K562 (cell line): ENCODE measurements at regions not wholly inside any gene's neighbourhood (a gene's known extent, or its start where the extent isn't known, plus 50 kb on each side); places are given as distances from the start of the nearest gene placed in this dataset.

Source experiments
- ATAC-seq: fragments of 200-7000 bp; cut with Tn5 transposase; 3 replicates; pipeline ENCODE4 v1.9.1; 2020; ENCODE audit warnings: moderate library complexity
- BruUV-seq: library from RNA; stranded (reverse); fragments of 400-500 nt; replicated peaks from 2 replicates; lab custom pipeline; 2021; lab: Mats Ljungman, UMichigan
- CTCF ChIA-PET: fragments of 300-600 bp; formaldehyde crosslinking; extraction: SDS; loops from one replicate; lab custom pipeline; 2021; ENCODE audit warnings: low intra/inter-chr PET ratio; lab: Yijun Ruan, JAX
- POLR2A ChIA-PET: fragments of 300-600, 350-650 bp; sonication (Branson Sonifier 250); formaldehyde crosslinking; extraction: SDS; loops from one replicate; lab custom pipeline; 2021; ENCODE audit warnings: antibody characterized with exemption, inconsistent platforms; lab: Yijun Ruan, JAX
- DNase-seq, 4 experiments: peaks; one replicate each; pipeline versions ENCODE4 v3.0.0 to v3.0.0-alpha.2; 2011 to 2018; ENCODE audit warnings: low spot score in 3 of 4, mixed read lengths in 3 of 4; ENCODE audit errors: extremely low read depth in 1 of 4
- FAIRE-seq: peaks from 2 replicates; lab custom pipeline; 2011; peaks lifted over from hg19 to GRCh38; lab: Jason Lieb, UNC
- H2AFZ ChIP-seq: 2 replicates; pipeline ENCODE4 v1.6.0; 2011; ENCODE audit warnings: low read depth, low read length, control low read depth, inconsistent platforms
- H3K27ac ChIP-seq: fragments of 200-600 bp; 3 replicates; pipeline ENCODE4 v1.8.0; 2011; ENCODE audit warnings: low read depth, mild to moderate bottlenecking, control low read depth, inconsistent platforms, low read length, moderate library complexity, mixed read lengths; ENCODE audit errors: extremely low read depth
- H3K27me3 ChIP-seq, 2 experiments: fragments of 300-600 bp in 1 of 2; 2 replicates in 1 of 2; 3 replicates in 1 of 2; pipeline versions ENCODE4 v1.6.0 to v1.8.0; 2011; ENCODE audit warnings: inconsistent platforms in 2 of 2, low read length in 2 of 2, mild to moderate bottlenecking in 1 of 2, mixed read lengths in 1 of 2, moderate library complexity in 1 of 2; ENCODE audit not compliant: control insufficient read depth in 2 of 2, insufficient read depth in 2 of 2
- H3K36me3 ChIP-seq: fragments of 300-600 bp; 3 replicates; pipeline ENCODE4 v1.8.0; 2011; ENCODE audit warnings: mild to moderate bottlenecking, low read length, inconsistent platforms; ENCODE audit not compliant: control insufficient read depth, insufficient read depth
- H3K4me1 ChIP-seq, 2 experiments: fragments of 200-600 bp in 1 of 2; replicated peaks in 1 of 2; 2 replicates in 1 of 2; 3 replicates in 1 of 2; pipeline versions ENCODE4 v1.5.1 to v1.8.0; 2011; ENCODE audit warnings: inconsistent platforms in 2 of 2, low read length in 2 of 2, mild to moderate bottlenecking in 1 of 2, mixed read lengths in 1 of 2, moderate library complexity in 1 of 2; ENCODE audit not compliant: control insufficient read depth in 2 of 2, insufficient read depth in 2 of 2
- H3K4me2 ChIP-seq: 2 replicates; pipeline ENCODE4 v1.6.1; 2011; ENCODE audit warnings: low read length, control low read depth, inconsistent platforms, mixed read lengths; ENCODE audit not compliant: insufficient read depth
- H3K4me3 ChIP-seq: fragments of 200-600 bp; sonication (generic), shearing (Covaris generic); 2 replicates; pipeline ENCODE4 v1.5.1; 2016; ENCODE audit warnings: control low read depth, inconsistent platforms
- H3K79me2 ChIP-seq: fragments of 200-600 bp; 3 replicates; pipeline ENCODE4 v1.8.0; 2011; ENCODE audit warnings: low read length, inconsistent platforms; ENCODE audit not compliant: control insufficient read depth, insufficient read depth
- H3K9ac ChIP-seq, 2 experiments: 2 replicates each; pipeline versions ENCODE4 v1.6.0 to v1.6.1; 2011; ENCODE audit warnings: low read depth in 2 of 2, low read length in 2 of 2, control low read depth in 1 of 2, inconsistent platforms in 1 of 2, mild to moderate bottlenecking in 1 of 2, mixed read lengths in 1 of 2; ENCODE audit not compliant: insufficient read depth in 1 of 2
- H3K9me1 ChIP-seq: one replicate; pipeline ENCODE4 v1.6.0; 2011; ENCODE audit warnings: inconsistent platforms, mild to moderate bottlenecking, low read length, moderate library complexity; ENCODE audit not compliant: control insufficient read depth, insufficient read depth
- H3K9me3 ChIP-seq: replicated peaks from 2 replicates; pipeline ENCODE4 v1.5.1; 2011; ENCODE audit warnings: low read depth, low read length, inconsistent platforms; ENCODE audit not compliant: control insufficient read depth, insufficient read depth
- H4K20me1 ChIP-seq: replicated peaks from 2 replicates; pipeline ENCODE4 v1.6.1; 2011; ENCODE audit warnings: low read length, inconsistent platforms, mixed read lengths; ENCODE audit not compliant: control insufficient read depth, insufficient read depth
- JUND ChIP-seq, 2 experiments: IDR thresholded peaks; 2 replicates in 1 of 2; 3 replicates in 1 of 2; pipeline ENCODE4 v1.6.1; 2011; ENCODE audit warnings: borderline replicate concordance in 2 of 2, low read depth in 2 of 2, low read length in 2 of 2, improper control_type of control experiment in 1 of 2, missing biosample characterization in 1 of 2, missing genetic modification characterization in 1 of 2, missing genetic modification reagents in 1 of 2
- MTA2 ChIP-seq: fragments of 450-650 bp; IDR thresholded peaks from 2 replicates; pipeline ENCODE4 v1.6.1; 2016; ENCODE audit warnings: low read depth
- SP1 ChIP-seq: sonication (generic); formaldehyde crosslinking; IDR thresholded peaks from 2 replicates; pipeline ENCODE4 v1.8.1; 2022; ENCODE audit warnings: mild to moderate bottlenecking, missing genetic modification reagents
- WGBS: fragments of 100-300 bp; shearing (Covaris generic); methylation state at CpG from one replicate; pipeline ENCODE4 v1.1.6; 2016; ENCODE audit warnings: low coverage, mixed read lengths; ENCODE audit not compliant: insufficient coverage; ENCODE audit errors: missing lambda C conversion rate; 5-methylcytosine and 5-hydroxymethylcytosine counted together
- in situ Hi-C: fragments of 300-500 bp; cut with MboI; formaldehyde crosslinking; loops from 4 replicates; pipeline ENCODE4 v1.15.0; 2018; ENCODE audit warnings: inconsistent platforms, mixed read lengths
- intact Hi-C: fragments of 100-400 bp; cut with micrococcal nuclease; formaldehyde crosslinking; loops from 2 replicates; pipeline ENCODE4 v1.14.2; 2022
- TF ChIP-seq, protein P1 (sequence below): fragments of 450-650 bp; IDR thresholded peaks from 2 replicates; pipeline ENCODE4 v1.6.1; 2018; ENCODE audit not compliant: partially characterized antibody

DNA sequence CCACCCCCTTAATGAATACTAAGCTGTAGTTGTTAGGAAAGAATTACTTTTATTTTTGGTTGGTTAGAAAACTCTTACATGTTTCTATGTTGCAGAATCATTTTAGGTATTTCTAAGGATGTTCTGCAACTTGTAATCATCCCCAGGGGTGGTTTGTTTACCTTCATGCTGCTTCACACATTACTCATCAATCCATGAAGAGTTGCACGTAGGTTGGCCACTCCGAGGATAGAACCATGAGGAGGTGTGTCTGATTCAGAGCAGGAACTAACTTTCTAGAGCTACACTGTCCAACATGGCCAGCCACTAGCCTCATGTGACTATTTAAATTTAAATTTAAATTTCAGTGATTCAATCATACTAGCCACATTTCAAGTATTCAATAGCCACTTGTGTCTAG, 127.2 kb upstream of the FRMPD4 start:
- TF ChIP-seq, protein P1, sequence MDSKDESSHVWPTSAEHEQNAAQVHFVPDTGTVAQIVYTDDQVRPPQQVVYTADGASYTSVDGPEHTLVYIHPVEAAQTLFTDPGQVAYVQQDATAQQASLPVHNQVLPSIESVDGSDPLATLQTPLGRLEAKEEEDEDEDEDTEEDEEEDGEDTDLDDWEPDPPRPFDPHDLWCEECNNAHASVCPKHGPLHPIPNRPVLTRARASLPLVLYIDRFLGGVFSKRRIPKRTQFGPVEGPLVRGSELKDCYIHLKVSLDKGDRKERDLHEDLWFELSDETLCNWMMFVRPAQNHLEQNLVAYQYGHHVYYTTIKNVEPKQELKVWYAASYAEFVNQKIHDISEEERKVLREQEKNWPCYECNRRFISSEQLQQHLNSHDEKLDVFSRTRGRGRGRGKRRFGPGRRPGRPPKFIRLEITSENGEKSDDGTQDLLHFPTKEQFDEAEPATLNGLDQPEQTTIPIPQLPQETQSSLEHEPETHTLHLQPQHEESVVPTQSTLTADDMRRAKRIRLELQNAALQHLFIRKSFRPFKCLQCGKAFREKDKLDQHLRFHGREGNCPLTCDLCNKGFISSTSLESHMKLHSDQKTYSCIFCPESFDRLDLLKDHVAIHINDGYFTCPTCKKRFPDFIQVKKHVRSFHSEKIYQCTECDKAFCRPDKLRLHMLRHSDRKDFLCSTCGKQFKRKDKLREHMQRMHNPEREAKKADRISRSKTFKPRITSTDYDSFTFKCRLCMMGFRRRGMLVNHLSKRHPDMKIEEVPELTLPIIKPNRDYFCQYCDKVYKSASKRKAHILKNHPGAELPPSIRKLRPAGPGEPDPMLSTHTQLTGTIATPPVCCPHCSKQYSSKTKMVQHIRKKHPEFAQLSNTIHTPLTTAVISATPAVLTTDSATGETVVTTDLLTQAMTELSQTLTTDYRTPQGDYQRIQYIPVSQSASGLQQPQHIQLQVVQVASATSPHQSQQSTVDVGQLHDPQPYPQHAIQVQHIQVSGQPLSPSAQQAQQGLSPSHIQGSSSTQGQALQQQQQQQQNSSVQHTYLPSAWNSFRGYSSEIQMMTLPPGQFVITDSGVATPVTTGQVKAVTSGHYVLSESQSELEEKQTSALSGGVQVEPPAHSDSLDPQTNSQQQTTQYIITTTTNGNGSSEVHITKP, result no peak
- TF ChIP-seq MTA2 (no peak), JUND (IDR thresholded peaks at IDR 0.05; ENCODE audit: borderline replicate concordance, low read depth, low read length) (no peak), JUND (tag; IDR thresholded peaks at IDR 0.05; ENCODE audit: borderline replicate concordance, low read depth, low read length) (no peak), SP1 (CRISPR knock-in tag) (no peak)
- Histone ChIP-seq H3K27me3 (no peaks in the 10 kb centered on the region), H3K79me2 (no peaks in the 10 kb centered on the region), H3K9me1 (no peaks in the 10 kb centered on the region), H3K4me3 (no peak overlapping the region), H3K4me1 (no peaks in the 10 kb centered on the region), H3K27ac (no peak overlapping the region), H3K9me3 (no peaks in the 10 kb centered on the region), H2AFZ (no peak overlapping the region), H3K36me3 (no peaks in the 10 kb centered on the region), H3K4me2 (no peak overlapping the region), H3K9ac (no peak overlapping the region), H4K20me1 (no peaks in the 10 kb centered on the region)
- intact Hi-C loops (no loop called here), in situ Hi-C loops (no loop called here)
- no TSS peak for BruUV-seq
- ATAC-seq, result no peak
- FAIRE-seq, result no peak
- no peak for DNase-seq
- WGBS, result 3% methylated on average over 2 of the region's 2 CpGs
- ChIA-PET CTCF (interaction anchor here (0.5 kb wide), 1 partner anchor 645 kb away, joined by 3 read pairs; no protein-coding TSS in a partner anchor), POLR2A (no interaction called here)
